ENCODE measurements at regions not wholly inside any gene's neighbourhood (a gene's known extent, or its start where the extent isn't known, plus 50 kb on each side); places are given as distances from the start of the nearest gene placed in this dataset.
"Not testable (repeated sequence)": the region's sequence is repeated elsewhere in the genome, so short reads cannot be mapped to it uniquely, and the experiment has no call there.

- H3K27me3 ChIP-seq (ENCODE audit: control insufficient read depth, insufficient read depth, low read length); H4K91ac ChIP-seq (ENCODE audit: insufficient read depth, low read depth, low read length); H3K23ac ChIP-seq (ENCODE audit: low read depth, low read length); CTCF ChIA-PET; DNase-seq; BruUV-seq (replicated peaks); POLR2A ChIA-PET (ENCODE audit: unreplicated experiment); dilution Hi-C loops (cut with HindIII; ENCODE audit: low sequenced_read_pairs, unreplicated experiment); H2AK9ac ChIP-seq (replicated peaks; ENCODE audit: low read depth, low read length, poor library complexity); H2BK5ac ChIP-seq (ENCODE audit: low read depth, low read length, poor library complexity, severe bottlenecking); ATAC-seq (ENCODE audit: low read depth); H3K4me1 ChIP-seq (ENCODE audit: control insufficient read depth, insufficient read depth, low read length); H3K9me1 ChIP-seq (ENCODE audit: insufficient read depth, low read length); H2BK15ac ChIP-seq (ENCODE audit: low read depth, low read length); H3K4ac ChIP-seq (ENCODE audit: low read depth, low read length); H4K5ac ChIP-seq (ENCODE audit: low read depth, low read length); H2AFZ ChIP-seq (replicated peaks; ENCODE audit: low read length, poor library complexity); H3K18ac ChIP-seq (ENCODE audit: low read depth, low read length); H3K4me3 ChIP-seq (ENCODE audit: insufficient read depth, low read depth, low read length); H3K9ac ChIP-seq (ENCODE audit: low read depth, low read length); H3K4me2 ChIP-seq (ENCODE audit: low read depth, low read length); H3K9me3 ChIP-seq (ENCODE audit: control insufficient read depth, insufficient read depth, low read length); in situ Hi-C loops (cut with MboI; ENCODE audit: low sequenced_read_pairs); H3K56ac ChIP-seq (ENCODE audit: extremely low read depth, insufficient read depth, low read length); intact Hi-C loops (cut with micrococcal nuclease); H4K20me1 ChIP-seq (ENCODE audit: insufficient read depth, low read length); H4K8ac ChIP-seq (ENCODE audit: low read depth in 2 of 2, low read length in 2 of 2); H2AK5ac ChIP-seq (ENCODE audit: low read depth, low read length); H3K36me3 ChIP-seq (ENCODE audit: control insufficient read depth, insufficient read depth, low read length); H3K79me1 ChIP-seq (ENCODE audit: low read depth in 1 of 2, low read length in 2 of 2); H3K14ac ChIP-seq (replicated peaks; ENCODE audit: low read depth, low read length): not testable (repeated sequence)
- Histone ChIP-seq H2BK20ac (ENCODE audit: low read depth, low read length) (peak overlapping the region; percentile 35; the same call in 1 of the 2 replicates), H2BK120ac (ENCODE audit: low read depth, low read length) (0 out of 2 replicates have a peak overlapping the region, but pooled peaks have one; percentile 15), H3K27ac (ENCODE audit: insufficient read depth, low read length) (peak overlapping the region; percentile 62; the same call in 1 of the 2 replicates)
- WGBS, 2 experiments (ENCODE audit: extremely low coverage in 2 of 2, insufficient read length in 1 of 2): no CpG with 5 or more reads among the region's 3 CpGs
Measured at GRCh38 chr2:111320264-111320663, 199.6 kb downstream of the BCL2L11 start.
